H9 (cell line): ENCODE measurements at regions not wholly inside any gene's neighbourhood (a gene's known extent, or its start where the extent isn't known, plus 50 kb on each side); places are given as distances from the start of the nearest gene placed in this dataset.

Experiments
- DNase-seq: peaks from one replicate; pipeline ENCODE4 v3.0.0-alpha.2; 2017
- H2AFZ ChIP-seq: one replicate; pipeline ENCODE4 v1.6.1; 2013; ENCODE audit warnings: mild to moderate bottlenecking, low read length, control low read depth, moderate library complexity
- H2AK5ac ChIP-seq: 2 replicates; pipeline ENCODE4 v1.6.1; 2013; ENCODE audit warnings: low read length, control low read depth, mixed read lengths; ENCODE audit not compliant: insufficient read length
- H2BK120ac ChIP-seq: one replicate; pipeline ENCODE4 v1.6.1; 2013; ENCODE audit warnings: low read depth, mild to moderate bottlenecking, low read length, control low read depth, inconsistent platforms; ENCODE audit not compliant: poor library complexity, severe bottlenecking
- H2BK12ac ChIP-seq: 2 replicates; pipeline ENCODE4 v1.6.1; 2013; ENCODE audit warnings: low read length, control low read depth, mixed read lengths, low read depth; ENCODE audit not compliant: insufficient read length
- H2BK15ac ChIP-seq: 2 replicates; pipeline ENCODE4 v1.6.1; 2013; ENCODE audit warnings: low read depth, low read length, control low read depth
- H2BK20ac ChIP-seq: one replicate; pipeline ENCODE4 v1.6.1; 2013; ENCODE audit warnings: low read depth, mild to moderate bottlenecking, low read length, control low read depth, inconsistent platforms; ENCODE audit not compliant: poor library complexity, severe bottlenecking
- H2BK5ac ChIP-seq: 2 replicates; pipeline ENCODE4 v1.6.1; 2013; ENCODE audit warnings: low read length, control low read depth, mixed read lengths; ENCODE audit not compliant: insufficient read length
- H3K14ac ChIP-seq: 2 replicates; pipeline ENCODE4 v1.6.1; 2013; ENCODE audit warnings: low read length, control low read depth; ENCODE audit not compliant: insufficient read depth
- H3K18ac ChIP-seq: 2 replicates; pipeline ENCODE4 v1.6.1; 2013; ENCODE audit warnings: low read depth, mild to moderate bottlenecking, mixed read lengths, low read length, control low read depth; ENCODE audit not compliant: insufficient read length
- H3K23ac ChIP-seq: 2 replicates; pipeline ENCODE4 v1.6.1; 2013; ENCODE audit warnings: low read length, control low read depth, mixed read lengths, low read depth; ENCODE audit not compliant: insufficient read length
- H3K23me2 ChIP-seq: 2 replicates; pipeline ENCODE4 v1.6.1; 2013; ENCODE audit warnings: low read depth, mild to moderate bottlenecking, mixed read lengths, low read length, control low read depth; ENCODE audit not compliant: insufficient read length, poor library complexity, severe bottlenecking
- H3K27ac ChIP-seq: 2 replicates; pipeline ENCODE4 v1.5.1; 2013; ENCODE audit warnings: low read length, control low read depth, mixed read lengths, low read depth; ENCODE audit not compliant: insufficient read length
- H3K27me3 ChIP-seq: 2 replicates; pipeline ENCODE4 v1.6.1; 2013; ENCODE audit warnings: low read length, control low read depth, inconsistent platforms; ENCODE audit not compliant: insufficient read depth
- H3K4ac ChIP-seq: 2 replicates; pipeline ENCODE4 v1.6.1; 2013; ENCODE audit warnings: low read depth, mild to moderate bottlenecking, control low read depth, inconsistent platforms, low read length, moderate library complexity
- H3K4me1 ChIP-seq: 2 replicates; pipeline ENCODE4 v1.6.1; 2013; ENCODE audit warnings: low read length, control low read depth, inconsistent platforms; ENCODE audit not compliant: insufficient read depth
- H3K4me2 ChIP-seq: 2 replicates; pipeline ENCODE4 v1.6.1; 2013; ENCODE audit warnings: low read length, control low read depth, mixed read lengths; ENCODE audit not compliant: insufficient read length, insufficient read depth
- H3K56ac ChIP-seq: 2 replicates; pipeline ENCODE4 v1.6.1; 2013; ENCODE audit warnings: low read depth, mild to moderate bottlenecking, mixed read lengths, low read length, control low read depth; ENCODE audit not compliant: insufficient read length
- H3K79me1 ChIP-seq: 2 replicates; pipeline ENCODE4 v1.6.1; 2013; ENCODE audit warnings: low read depth, mild to moderate bottlenecking, moderate library complexity, low read length, control low read depth, inconsistent platforms; ENCODE audit not compliant: insufficient read depth, poor library complexity, severe bottlenecking
- H3K79me2 ChIP-seq: 2 replicates; pipeline ENCODE4 v1.6.1; 2013; ENCODE audit warnings: low read length, control low read depth, inconsistent platforms; ENCODE audit not compliant: insufficient read depth
- H3K9ac ChIP-seq: 2 replicates; pipeline ENCODE4 v1.6.1; 2013; ENCODE audit warnings: low read length, control low read depth, mixed read lengths; ENCODE audit not compliant: insufficient read length; ENCODE audit errors: extremely low read depth
- H3K9me3 ChIP-seq: one replicate; pipeline ENCODE4 v1.6.1; 2013; ENCODE audit warnings: low read depth, low read length, inconsistent platforms; ENCODE audit not compliant: control insufficient read depth
- H3T11ph ChIP-seq: one replicate; pipeline ENCODE4 v1.6.1; 2013; ENCODE audit warnings: mild to moderate bottlenecking, low read length, control low read depth, inconsistent platforms
- H4K20me1 ChIP-seq: one replicate; pipeline ENCODE4 v1.6.1; 2013; ENCODE audit not compliant: control insufficient read depth, insufficient read length, insufficient read depth
- H4K5ac ChIP-seq: 2 replicates; pipeline ENCODE4 v1.6.1; 2013; ENCODE audit warnings: low read depth, mild to moderate bottlenecking, mixed read lengths, low read length, control low read depth; ENCODE audit not compliant: insufficient read length
- H4K8ac ChIP-seq: replicated peaks from 2 replicates; pipeline ENCODE4 v1.6.1; 2013; ENCODE audit warnings: low read length, control low read depth, mixed read lengths, low read depth; ENCODE audit not compliant: insufficient read length
- H4K91ac ChIP-seq: 2 replicates; pipeline ENCODE4 v1.6.1; 2013; ENCODE audit warnings: low read depth, mild to moderate bottlenecking, moderate library complexity, mixed read lengths, low read length, control low read depth; ENCODE audit not compliant: insufficient read length
- H3K27ac Mint-ChIP-seq, 3 experiments: 2 replicates in 2 of 3; 3 replicates in 1 of 3; pipeline ENCODE4 v1.8.0; 2020 to 2021; ENCODE audit warnings: mixed read lengths in 3 of 3, mild to moderate bottlenecking in 1 of 3, moderate library complexity in 1 of 3
- H3K27me3 Mint-ChIP-seq: 2 replicates; pipeline ENCODE4 v1.8.0; 2021; ENCODE audit warnings: low read depth, mild to moderate bottlenecking, moderate library complexity, mixed read lengths
- H3K36me3 Mint-ChIP-seq, 3 experiments: 2 replicates in 2 of 3; 3 replicates in 1 of 3; pipeline ENCODE4 v1.8.0; 2020 to 2021; ENCODE audit warnings: low read depth in 3 of 3, mixed read lengths in 3 of 3; ENCODE audit not compliant: insufficient read depth in 1 of 3
- H3K4me1 Mint-ChIP-seq, 2 experiments: 2 replicates each; pipeline ENCODE4 v1.8.0; 2020; ENCODE audit warnings: mixed read lengths in 2 of 2
- H3K4me3 Mint-ChIP-seq, 2 experiments: 2 replicates in 1 of 2; 3 replicates in 1 of 2; pipeline ENCODE4 v1.8.0; 2020 to 2021; ENCODE audit warnings: mild to moderate bottlenecking in 2 of 2, mixed read lengths in 2 of 2, moderate library complexity in 1 of 2
- H3K9me3 Mint-ChIP-seq, 2 experiments: 2 replicates in 1 of 2; 3 replicates in 1 of 2; pipeline ENCODE4 v1.8.0; 2020; ENCODE audit warnings: mild to moderate bottlenecking in 2 of 2, mixed read lengths in 2 of 2, moderate library complexity in 1 of 2
- WGBS: extraction: QIAGEN DNeasy Blood & Tissue Kit; methylation state at CpG from one replicate; pipeline ENCODE4 v1.1.7; 2013; ENCODE audit warnings: missing lambda C conversion rate, low lambda C conversion rate, mixed read lengths; ENCODE audit not compliant: insufficient read length; ENCODE audit errors: extremely low coverage; 5-methylcytosine and 5-hydroxymethylcytosine counted together
- TF ChIP-seq, protein P1 (sequence below): fragments of 200-600 bp; sonication (generic); conservative IDR thresholded peaks from 3 replicates; pipeline ENCODE4 v1.8.0; 2021; ENCODE audit warnings: antibody characterized with exemption, mild to moderate bottlenecking

DNA sequence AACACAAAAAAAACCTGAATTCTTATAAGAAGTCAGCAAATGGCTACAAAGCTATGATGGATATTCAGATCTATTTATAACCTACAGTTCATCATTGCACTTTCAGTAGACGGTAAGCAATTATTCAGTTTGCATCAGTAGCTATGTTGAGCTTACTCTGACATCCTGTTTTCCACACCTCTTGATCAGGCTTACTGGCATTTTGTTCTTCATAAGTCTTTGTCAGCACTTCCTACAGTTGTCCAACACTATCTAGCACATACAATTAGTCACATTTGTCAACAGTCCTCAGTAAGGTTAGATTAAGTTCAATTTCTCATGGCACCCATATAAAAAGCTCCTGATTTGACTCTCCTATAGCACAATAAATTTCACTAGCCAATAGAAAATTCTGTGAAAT, 71.2 kb upstream of the ST3GAL6 start:
- no peak overlapping the region for H2BK20ac ChIP-seq
- H3K4me3 Mint-ChIP-seq, result no peak overlapping the region

More for the DNA sequence above, 71.2 kb upstream of the ST3GAL6 start:
- H3K56ac ChIP-seq, result no peak overlapping the region
- no peak overlapping the region for H2BK120ac ChIP-seq
- no peak overlapping the region for H3K4me2 ChIP-seq
- no peak overlapping the region for H2BK15ac ChIP-seq
- no peak overlapping the region for H2BK5ac ChIP-seq
- no peak overlapping the region for H2BK12ac ChIP-seq
- Mint-ChIP-seq H3K9me3 (peaks cover 4 to 6% of the 10 kb centered on the region in 2 experiments; a peak in 4 of 5 replicates), H3K36me3 (no peaks in the 10 kb centered on the region), H3K27ac (no peak overlapping the region), H3K27me3 (no peaks in the 10 kb centered on the region), H3K4me1 (no peaks in the 10 kb centered on the region)
- no peak for DNase-seq
- H2AFZ ChIP-seq, result no peak overlapping the region
- H3K27ac ChIP-seq, result no peak overlapping the region
- no peaks in the 10 kb centered on the region for H3K79me2 ChIP-seq
- TF ChIP-seq, protein P1, sequence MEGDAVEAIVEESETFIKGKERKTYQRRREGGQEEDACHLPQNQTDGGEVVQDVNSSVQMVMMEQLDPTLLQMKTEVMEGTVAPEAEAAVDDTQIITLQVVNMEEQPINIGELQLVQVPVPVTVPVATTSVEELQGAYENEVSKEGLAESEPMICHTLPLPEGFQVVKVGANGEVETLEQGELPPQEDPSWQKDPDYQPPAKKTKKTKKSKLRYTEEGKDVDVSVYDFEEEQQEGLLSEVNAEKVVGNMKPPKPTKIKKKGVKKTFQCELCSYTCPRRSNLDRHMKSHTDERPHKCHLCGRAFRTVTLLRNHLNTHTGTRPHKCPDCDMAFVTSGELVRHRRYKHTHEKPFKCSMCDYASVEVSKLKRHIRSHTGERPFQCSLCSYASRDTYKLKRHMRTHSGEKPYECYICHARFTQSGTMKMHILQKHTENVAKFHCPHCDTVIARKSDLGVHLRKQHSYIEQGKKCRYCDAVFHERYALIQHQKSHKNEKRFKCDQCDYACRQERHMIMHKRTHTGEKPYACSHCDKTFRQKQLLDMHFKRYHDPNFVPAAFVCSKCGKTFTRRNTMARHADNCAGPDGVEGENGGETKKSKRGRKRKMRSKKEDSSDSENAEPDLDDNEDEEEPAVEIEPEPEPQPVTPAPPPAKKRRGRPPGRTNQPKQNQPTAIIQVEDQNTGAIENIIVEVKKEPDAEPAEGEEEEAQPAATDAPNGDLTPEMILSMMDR, result no peak
- no peak overlapping the region for H3K9ac ChIP-seq
- no peaks in the 10 kb centered on the region for H3K27me3 ChIP-seq
- no peak overlapping the region for H4K5ac ChIP-seq
- no CpG with 5 or more reads among the region's 1 CpG for WGBS
- no peaks in the 10 kb centered on the region for H3K4me1 ChIP-seq
- no peak overlapping the region for H3K23ac ChIP-seq
- H3K14ac ChIP-seq, result no peak overlapping the region
- H3K4ac ChIP-seq, result no peak overlapping the region
- H3K23me2 ChIP-seq, result no peaks in the 10 kb centered on the region
- no peak overlapping the region for H3T11ph ChIP-seq
- no peak overlapping the region for H4K91ac ChIP-seq
- no peaks in the 10 kb centered on the region for H3K79me1 ChIP-seq
- H2AK5ac ChIP-seq, result no peak overlapping the region
- H3K9me3 ChIP-seq, result no peaks in the 10 kb centered on the region
- no peaks in the 10 kb centered on the region for H4K20me1 ChIP-seq
- no peak overlapping the region for H3K18ac ChIP-seq
- H4K8ac ChIP-seq, result no peak overlapping the region
